H1 (cell line): ENCODE measurements at regions not wholly inside any gene's neighbourhood (a gene's known extent, or its start where the extent isn't known, plus 50 kb on each side); places are given as distances from the start of the nearest gene placed in this dataset.

Experiments used
- CHD2 ChIP-seq: IDR thresholded peaks from 2 replicates; pipeline ENCODE4 v1.6.1; 2012; ENCODE audit warnings: low read length, improper control_type of control experiment
- CTCF ChIP-seq, 3 experiments: IDR thresholded peaks; 1 replicate in 2 of 3; 2 replicates in 1 of 3; pipeline versions ENCODE4 v1.5.1 to v1.6.1; 2011; ENCODE audit warnings: low read length in 3 of 3, mild to moderate bottlenecking in 3 of 3, inconsistent platforms in 2 of 3, low read depth in 1 of 3, moderate library complexity in 1 of 3; ENCODE audit not compliant: insufficient read depth in 1 of 3; ENCODE audit errors: control extremely low read depth in 1 of 3
- E2F6 ChIP-seq: IDR thresholded peaks from 2 replicates; pipeline ENCODE4 v1.6.1; 2012; ENCODE audit warnings: inconsistent platforms
- EP300 ChIP-seq, 2 experiments: IDR thresholded peaks; 1 replicate in 1 of 2; 2 replicates in 1 of 2; pipeline ENCODE4 v1.6.1; 2011 to 2012; ENCODE audit warnings: low read depth in 2 of 2, low read length in 2 of 2, mild to moderate bottlenecking in 2 of 2, borderline replicate concordance in 1 of 2, inconsistent platforms in 1 of 2, moderate library complexity in 1 of 2
- EZH2 ChIP-seq: fragments of 200-600 bp; sonication (generic); IDR thresholded peaks from 2 replicates; pipeline ENCODE4 v1.7.1; 2012; ENCODE audit warnings: low read depth, mild to moderate bottlenecking, moderate library complexity, low read length, inconsistent platforms; ENCODE audit not compliant: severe bottlenecking
- JUND ChIP-seq: IDR thresholded peaks from 2 replicates; pipeline ENCODE4 v1.6.1; 2011; ENCODE audit warnings: mild to moderate bottlenecking, improper control_type of control experiment, low read length
- PHF8 ChIP-seq: fragments of 200-600 bp; sonication (generic); conservative IDR thresholded peaks from 2 replicates; pipeline ENCODE4 v1.7.1; 2012; ENCODE audit warnings: low read depth, mild to moderate bottlenecking, inconsistent platforms, low read length, moderate library complexity
- POLR2A ChIP-seq, 2 experiments: IDR thresholded peaks; 1 replicate in 1 of 2; 2 replicates in 1 of 2; pipeline ENCODE4 v1.6.1; 2011; ENCODE audit warnings: low read depth in 2 of 2, low read length in 2 of 2, mild to moderate bottlenecking in 2 of 2; ENCODE audit errors: control extremely low read depth in 1 of 2
- POLR2AphosphoS5 ChIP-seq: IDR thresholded peaks from 2 replicates; pipeline ENCODE4 v1.6.1; 2011; ENCODE audit warnings: low read depth, low read length
- RAD21 ChIP-seq, 2 experiments: IDR thresholded peaks in 1 of 2; conservative IDR thresholded peaks in 1 of 2; 2 replicates each; pipeline ENCODE4 v1.6.1; 2011; ENCODE audit warnings: low read depth in 2 of 2, low read length in 2 of 2, improper control_type of control experiment in 1 of 2, inconsistent platforms in 1 of 2, mild to moderate bottlenecking in 1 of 2, moderate library complexity in 1 of 2
- RBBP5 ChIP-seq: IDR thresholded peaks from 2 replicates; pipeline ENCODE4 v1.7.1; 2012; ENCODE audit warnings: low read depth, mild to moderate bottlenecking, inconsistent platforms, low read length, moderate library complexity, borderline replicate concordance
- TAF1 ChIP-seq: IDR thresholded peaks from 2 replicates; pipeline ENCODE4 v1.6.1; 2011; ENCODE audit warnings: mild to moderate bottlenecking, low read depth, low read length
- TF ChIP-seq, protein P1 (sequence below): IDR thresholded peaks from 2 replicates; pipeline ENCODE4 v1.6.1; 2012; ENCODE audit warnings: inconsistent platforms
- TF ChIP-seq, protein P2 (sequence below): IDR thresholded peaks from 2 replicates; pipeline ENCODE4 v1.6.1; 2011; ENCODE audit warnings: low read length, improper control_type of control experiment

DNA sequence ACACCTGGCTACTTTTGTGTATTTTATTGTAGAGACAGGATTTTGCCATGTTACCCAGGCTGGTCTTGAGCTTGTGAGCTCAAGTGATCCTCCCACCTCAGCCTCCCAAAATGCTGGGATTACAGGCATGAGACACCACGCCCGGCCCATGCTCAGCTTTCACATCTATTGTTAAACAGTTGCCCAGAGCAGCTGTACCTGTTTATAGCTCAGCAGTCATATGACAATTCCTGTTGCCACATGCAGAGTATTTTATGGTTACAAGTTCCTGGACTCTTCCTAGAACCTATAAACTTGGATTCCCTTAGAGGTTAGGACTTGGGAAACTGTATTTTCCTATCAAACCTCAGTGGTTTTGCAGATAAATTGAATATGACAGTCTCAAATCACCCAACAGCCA is 188.3 kb upstream of the KCNG1 start:
- TF ChIP-seq EP300 (IDR thresholded peaks at IDR 0.05; ENCODE audit: borderline replicate concordance in 1 of 2, low read depth in 2 of 2, low read length in 2 of 2) (no peak), TAF1 (no peak), E2F6 (no peak), RAD21 (IDR thresholded peaks at IDR 0.05 in 1 of 2, conservative IDR thresholded peaks at IDR 0.05 in 1 of 2; ENCODE audit: low read depth in 2 of 2, low read length in 2 of 2) (no peak), JUND (no peak), CHD2 (no peak), POLR2A (IDR thresholded peaks at IDR 0.05; ENCODE audit: control extremely low read depth in 1 of 2, low read depth in 2 of 2, low read length in 2 of 2) (no peak), CTCF (IDR thresholded peaks at IDR 0.05; ENCODE audit: control extremely low read depth in 1 of 3, insufficient read depth in 1 of 3, low read depth in 1 of 3, low read length in 3 of 3) (no peak), POLR2AphosphoS5 (no peak), PHF8 (no peak), RBBP5 (no peak), EZH2 (no peak)
- TF ChIP-seq, protein P1, sequence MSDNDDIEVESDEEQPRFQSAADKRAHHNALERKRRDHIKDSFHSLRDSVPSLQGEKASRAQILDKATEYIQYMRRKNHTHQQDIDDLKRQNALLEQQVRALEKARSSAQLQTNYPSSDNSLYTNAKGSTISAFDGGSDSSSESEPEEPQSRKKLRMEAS, result no peak
- TF ChIP-seq, protein P2, sequence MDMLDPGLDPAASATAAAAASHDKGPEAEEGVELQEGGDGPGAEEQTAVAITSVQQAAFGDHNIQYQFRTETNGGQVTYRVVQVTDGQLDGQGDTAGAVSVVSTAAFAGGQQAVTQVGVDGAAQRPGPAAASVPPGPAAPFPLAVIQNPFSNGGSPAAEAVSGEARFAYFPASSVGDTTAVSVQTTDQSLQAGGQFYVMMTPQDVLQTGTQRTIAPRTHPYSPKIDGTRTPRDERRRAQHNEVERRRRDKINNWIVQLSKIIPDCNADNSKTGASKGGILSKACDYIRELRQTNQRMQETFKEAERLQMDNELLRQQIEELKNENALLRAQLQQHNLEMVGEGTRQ, result no peak
